A673 (cell line): ENCODE measurements at regions not wholly inside any gene's neighbourhood (a gene's known extent, or its start where the extent isn't known, plus 50 kb on each side); places are given as distances from the start of the nearest gene placed in this dataset.

ENCODE experiments used
- CTCF ChIP-seq: fragments of 300-800, 200-600 bp; sonication (generic); conservative IDR thresholded peaks from 2 replicates; pipeline ENCODE4 v1.5.1; 2017; ENCODE audit warnings: low read depth, mild to moderate bottlenecking, antibody characterized with exemption, low read length, moderate library complexity, mixed read lengths
- EZH2 ChIP-seq: fragments of 200-600 bp; sonication (generic); IDR thresholded peaks from 2 replicates; pipeline ENCODE4 v1.6.1; 2017; ENCODE audit warnings: borderline replicate concordance, low read depth, mild to moderate bottlenecking, mixed read lengths, antibody characterized with exemption, low read length; ENCODE audit not compliant: poor library complexity, severe bottlenecking

DNA sequence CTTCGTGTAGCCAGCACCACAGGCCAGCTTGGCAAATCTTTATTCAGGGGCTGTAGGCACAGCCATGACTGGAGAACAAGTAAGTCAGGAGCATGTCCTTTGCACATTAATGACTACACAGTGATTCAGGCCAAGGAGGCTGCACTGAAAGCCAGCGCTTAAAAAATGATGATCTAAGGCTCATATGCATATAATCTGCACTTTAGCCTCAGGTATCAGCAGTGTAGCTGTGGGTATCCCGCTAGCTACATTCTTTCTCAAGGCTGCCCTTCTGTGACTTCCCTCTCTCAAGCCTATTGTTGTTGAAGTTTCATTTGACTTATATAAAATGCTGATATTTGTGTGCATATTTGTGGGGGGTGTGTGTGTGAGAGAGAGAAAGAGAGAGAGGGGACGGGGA, 62.6 kb upstream of the RGL1 start:
- no peak for TF ChIP-seq CTCF
- no peak for TF ChIP-seq EZH2
